ENCODE measurements at regions not wholly inside any gene's neighbourhood (a gene's known extent, or its start where the extent isn't known, plus 50 kb on each side); places are given as distances from the start of the nearest gene placed in this dataset.

- Histone ChIP-seq H3K79me2 (replicated peaks; ENCODE audit: insufficient read depth, low read length) (no peaks in the 10 kb centered on the region), H2AFZ (ENCODE audit: low read depth, low read length) (no peak overlapping the region), H3K27me3 (ENCODE audit: insufficient read depth, low read depth, low read length) (no peaks in the 10 kb centered on the region), H3K4me3 (ENCODE audit: low read length) (no peak overlapping the region), H3K9ac (ENCODE audit: low read length) (no peak overlapping the region), H3K27ac (ENCODE audit: low read length) (no peak overlapping the region), H3K9me3 (ENCODE audit: low read length) (no peaks in the 10 kb centered on the region), H3K4me2 (ENCODE audit: low read length) (no peak overlapping the region), H3K36me3 (ENCODE audit: insufficient read depth, low read length) (no peaks in the 10 kb centered on the region), H3F3A (ENCODE audit: insufficient read depth, low read length, poor library complexity, severe bottlenecking) (no peaks in the 10 kb centered on the region), H3K9me2 (ENCODE audit: insufficient read depth, low read length) (no peaks in the 10 kb centered on the region), H4K20me1 (ENCODE audit: insufficient read depth) (no peaks in the 10 kb centered on the region)
- TF ChIP-seq EP300 (conservative IDR thresholded peaks at IDR 0.05; ENCODE audit: poor library complexity, severe bottlenecking): no peak
- no peak for TF ChIP-seq CTCF (IDR thresholded peaks at IDR 0.05; ENCODE audit: poor library complexity, severe bottlenecking)
- no peak for TF ChIP-seq TAF1 (IDR thresholded peaks at IDR 0.05; ENCODE audit: low read depth)
- no peak for TF ChIP-seq MXI1 (conservative IDR thresholded peaks at IDR 0.05; ENCODE audit: poor library complexity, severe bottlenecking)
- no peak for TF ChIP-seq POLR2AphosphoS5 (IDR thresholded peaks at IDR 0.05)
- TF ChIP-seq EZH2 (IDR thresholded peaks at IDR 0.05; ENCODE audit: borderline replicate concordance, insufficient read depth, low read length, poor library complexity, severe bottlenecking): no peak
- no peak for TF ChIP-seq SMC3 (conservative IDR thresholded peaks at IDR 0.05; ENCODE audit: poor library complexity)
- no peak for TF ChIP-seq RAD21 (conservative IDR thresholded peaks at IDR 0.05)
Measured at GRCh38 chr4:112082954-112083586, 62.2 kb upstream of the FAM241A start.

GRCh38 chr4:112083587-112084347 lies 61.5 kb upstream of the FAM241A start:
- no peaks in the 10 kb centered on the region for H3K9me2 ChIP-seq (ENCODE audit: insufficient read depth, low read length)
- H2AFZ ChIP-seq (ENCODE audit: low read depth, low read length): no peak overlapping the region
- TF ChIP-seq TAF1 (IDR thresholded peaks at IDR 0.05; ENCODE audit: low read depth) (no peak), SMC3 (conservative IDR thresholded peaks at IDR 0.05; ENCODE audit: poor library complexity) (no peak), REST (IDR thresholded peaks at IDR 0.05; ENCODE audit: borderline replicate concordance) (no peak), EP300 (conservative IDR thresholded peaks at IDR 0.05; ENCODE audit: poor library complexity, severe bottlenecking) (no peak)
- H3K27ac ChIP-seq (ENCODE audit: low read length): no peak overlapping the region
- H3K36me3 ChIP-seq (ENCODE audit: insufficient read depth, low read length): no peaks in the 10 kb centered on the region
- no peaks in the 10 kb centered on the region for H4K20me1 ChIP-seq (ENCODE audit: insufficient read depth)
- no peaks in the 10 kb centered on the region for H3K27me3 ChIP-seq (ENCODE audit: insufficient read depth, low read depth, low read length)
- H3K9ac ChIP-seq (ENCODE audit: low read length): no peak overlapping the region
- H3K4me2 ChIP-seq (ENCODE audit: low read length): no peak overlapping the region
- H3F3A ChIP-seq (ENCODE audit: insufficient read depth, low read length, poor library complexity, severe bottlenecking): no peaks in the 10 kb centered on the region
- no peaks in the 10 kb centered on the region for H3K9me3 ChIP-seq (ENCODE audit: low read length)
- no peaks in the 10 kb centered on the region for H3K79me2 ChIP-seq (replicated peaks; ENCODE audit: insufficient read depth, low read length)
- H3K4me3 ChIP-seq (ENCODE audit: low read length): no peak overlapping the region
